ENCODE measurements at regions not wholly inside any gene's neighbourhood (a gene's known extent, or its start where the extent isn't known, plus 50 kb on each side); places are given as distances from the start of the nearest gene placed in this dataset.
"Not testable (repeated sequence)": the region's sequence is repeated elsewhere in the genome, so short reads cannot be mapped to it uniquely, and the experiment has no call there.

GRCh38 chr5:125657936-125658335, 765.3 kb upstream of the GRAMD2B start:
- FAIRE-seq (no peak), DNase-seq (ENCODE audit: low spot score in 2 of 2) (no peak)

DNA sequence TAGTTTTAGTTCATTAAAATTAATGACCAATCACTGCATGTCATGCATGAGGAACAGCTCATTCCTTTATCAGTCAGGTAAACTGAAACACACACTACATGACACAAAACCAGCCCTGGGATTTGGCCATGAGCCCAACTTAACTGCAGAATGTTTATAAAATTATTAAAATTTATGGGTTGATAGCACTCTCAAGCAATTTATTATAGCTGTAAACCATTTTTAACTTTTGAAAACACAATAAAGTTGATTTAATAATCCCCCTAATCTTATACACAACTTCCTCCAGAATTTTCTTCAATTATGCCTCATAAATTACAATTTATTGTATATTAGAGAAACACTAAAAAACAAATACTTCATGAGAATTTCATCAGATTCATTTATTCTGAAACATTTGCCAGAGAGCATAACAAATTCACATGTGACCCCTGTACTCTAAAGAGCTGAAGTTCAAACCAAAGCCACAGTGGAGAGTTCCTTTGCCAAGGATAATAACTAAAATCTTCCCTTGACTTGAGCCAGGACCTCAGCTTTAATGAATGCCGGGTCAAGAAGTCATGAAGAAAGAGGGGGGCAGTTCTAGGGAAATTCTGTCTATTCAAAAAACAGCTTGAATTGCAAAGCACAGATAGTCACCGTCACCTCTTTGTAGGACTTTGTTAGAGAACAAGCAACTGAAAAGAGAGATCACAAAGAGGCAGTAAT, 763.7 kb upstream of the GRAMD2B start:
- FAIRE-seq (no peak), DNase-seq (ENCODE audit: low spot score in 2 of 2) (no peak)

DNA sequence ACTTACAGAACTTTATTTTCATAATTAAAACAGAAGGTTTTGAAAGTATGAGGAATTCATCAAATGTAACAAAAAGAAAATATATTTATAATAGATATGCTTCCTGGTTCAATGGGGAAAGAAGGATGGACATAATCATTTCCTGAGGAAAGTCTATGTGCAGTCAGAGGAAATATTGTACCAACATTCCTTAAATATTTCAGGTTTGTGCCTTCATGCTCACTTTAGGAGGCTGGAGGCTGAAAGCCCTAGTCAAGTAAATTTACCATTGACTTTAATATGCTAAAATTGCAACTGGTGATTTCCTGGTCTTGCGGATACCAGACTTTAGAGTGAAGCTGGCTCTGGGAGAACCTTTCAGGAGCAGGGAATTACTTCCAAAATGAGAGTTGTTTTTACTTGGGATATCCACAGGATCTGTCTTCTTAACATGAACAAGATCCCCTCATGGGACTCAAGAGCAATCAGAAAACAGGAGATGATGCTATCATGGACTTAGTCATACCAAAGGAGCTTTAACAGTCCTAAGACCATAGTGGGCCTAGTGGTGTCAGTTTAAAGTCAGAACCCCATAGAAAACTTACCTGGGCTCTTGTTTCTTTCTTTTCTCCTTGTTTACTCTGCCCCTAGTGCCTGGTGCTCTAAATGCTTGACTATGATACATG, 762.8 kb upstream of the GRAMD2B start:
- FAIRE-seq = no peak
- DNase-seq (ENCODE audit: low spot score in 2 of 2) = no peak

DNA sequence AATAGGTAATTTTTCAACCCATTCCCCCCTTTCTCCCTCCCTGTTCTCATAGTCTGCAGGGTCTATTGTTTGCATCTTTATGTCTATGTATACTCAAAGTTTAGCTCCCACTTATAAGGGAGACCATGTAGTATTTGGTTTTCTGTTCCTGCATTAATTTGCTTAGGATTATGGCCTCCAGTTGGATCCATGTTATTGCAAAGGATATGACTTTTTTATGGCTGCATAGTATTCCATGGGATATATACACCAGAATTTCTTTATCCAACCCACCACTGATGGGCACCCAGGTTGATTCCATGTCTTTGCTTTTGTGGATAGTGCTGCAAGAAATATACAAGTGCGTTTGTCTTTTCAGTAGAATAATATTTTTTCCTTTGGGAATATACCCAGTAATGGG, 761.6 kb upstream of the GRAMD2B start:
- FAIRE-seq (no peak), DNase-seq (ENCODE audit: low spot score in 2 of 2) (no peak)

GRCh38 chr5:125668884-125669283, 754.3 kb upstream of the GRAMD2B start:
- no peak for DNase-seq (ENCODE audit: low spot score in 2 of 2)

DNA sequence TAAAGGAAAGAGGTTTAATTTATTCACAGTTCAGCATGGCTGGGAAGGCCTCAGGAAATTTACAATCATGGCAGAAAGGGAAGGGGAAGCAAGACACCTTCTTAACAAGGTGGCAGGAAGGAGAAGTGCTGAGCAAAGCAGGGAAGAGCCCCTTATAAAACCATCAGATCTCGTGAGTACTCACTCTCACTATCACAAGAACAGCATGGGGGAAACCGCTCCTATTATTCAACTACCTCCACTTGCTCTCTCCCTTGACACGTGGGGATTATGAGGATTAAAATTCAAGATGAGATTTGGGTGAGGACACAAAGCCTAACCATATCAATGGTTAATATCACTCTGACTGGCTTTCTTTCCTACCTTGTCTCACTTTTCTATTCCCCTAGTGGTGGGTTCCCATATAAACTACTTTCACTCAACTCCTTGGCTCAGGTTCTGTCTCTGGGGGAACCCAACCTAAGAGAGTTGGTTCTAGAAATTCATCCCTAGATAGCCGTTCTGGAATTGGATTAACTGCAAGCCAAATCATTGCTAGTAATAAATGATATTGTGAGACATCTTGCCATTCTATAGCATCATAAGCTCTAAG, 749.8 kb upstream of the GRAMD2B start:
- FAIRE-seq (no peak), DNase-seq (ENCODE audit: low spot score in 2 of 2) (no peak)

More at GRCh38 chr5:125668884-125669283, 754.3 kb upstream of the GRAMD2B start:
- FAIRE-seq = no peak

- DNase-seq (ENCODE audit: low spot score in 2 of 2) (no peak), FAIRE-seq (no peak)
Measured at GRCh38 chr5:125679522-125679921, 743.7 kb upstream of the GRAMD2B start.

GRCh38 chr5:125683669-125684068, 739.5 kb upstream of the GRAMD2B start:
- no peak for DNase-seq (ENCODE audit: low spot score in 2 of 2)
- no peak for FAIRE-seq

DNA sequence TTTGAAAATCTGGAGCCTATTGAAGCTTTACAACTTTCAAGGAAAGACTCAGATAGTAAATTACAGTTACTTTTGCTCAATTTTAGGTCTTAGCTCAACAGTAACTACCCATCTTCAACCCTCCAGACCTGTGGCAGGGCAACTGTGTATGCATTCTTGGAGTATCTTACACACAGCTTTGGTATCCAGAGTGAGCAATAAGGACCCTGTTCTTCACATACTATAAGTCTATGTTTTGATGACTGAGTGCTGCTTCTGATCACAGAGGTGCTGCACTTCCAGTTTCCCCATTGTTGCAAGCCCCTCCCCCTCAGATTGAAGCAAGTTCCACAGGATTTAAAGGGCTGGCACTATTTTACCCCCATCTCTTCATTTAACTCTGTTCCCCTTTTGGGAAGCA, 737.4 kb upstream of the GRAMD2B start:
- FAIRE-seq = no peak
- no peak for DNase-seq (ENCODE audit: low spot score in 2 of 2)

GRCh38 chr5:125691738-125692530, 731.3 kb upstream of the GRAMD2B start:
- not testable (repeated sequence) for FAIRE-seq; DNase-seq (ENCODE audit: low spot score in 2 of 2)

DNA sequence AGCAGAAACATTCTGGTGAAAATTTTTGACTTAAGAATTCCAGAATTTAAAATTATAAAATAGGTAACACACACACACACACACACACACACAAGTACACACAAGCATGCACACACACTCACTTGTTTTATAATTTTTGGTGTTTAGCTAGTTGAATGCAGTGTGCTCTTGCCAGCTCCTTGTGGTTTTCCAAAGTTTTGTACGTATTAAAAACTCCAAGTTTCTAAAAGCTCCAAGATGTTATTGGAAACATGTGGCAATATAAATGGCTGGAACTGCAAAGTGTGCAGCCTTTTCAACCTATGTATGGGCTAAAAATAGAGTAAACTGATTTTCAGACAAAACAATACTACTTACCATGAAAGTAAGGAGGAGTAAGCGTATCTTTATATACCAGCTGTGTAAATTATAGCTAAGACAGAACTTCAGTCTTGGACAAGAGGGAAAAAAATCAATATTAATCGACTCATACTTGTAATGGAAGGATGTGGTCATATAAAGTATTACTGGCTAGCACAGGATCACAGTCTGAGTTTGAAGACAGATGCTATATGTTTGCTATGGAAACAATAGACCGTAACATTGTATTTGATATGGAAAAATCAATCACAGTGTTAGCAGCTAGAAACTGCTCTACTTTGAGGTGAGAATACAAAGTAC, 727.1 kb upstream of the GRAMD2B start:
- no peak for DNase-seq (ENCODE audit: low spot score in 2 of 2)

GRCh38 chr5:125696762-125697161, 726.4 kb upstream of the GRAMD2B start:
- FAIRE-seq (no peak), DNase-seq (ENCODE audit: low spot score in 2 of 2) (no peak)

More for the DNA sequence above, 727.1 kb upstream of the GRAMD2B start:
- no peak for FAIRE-seq

DNA sequence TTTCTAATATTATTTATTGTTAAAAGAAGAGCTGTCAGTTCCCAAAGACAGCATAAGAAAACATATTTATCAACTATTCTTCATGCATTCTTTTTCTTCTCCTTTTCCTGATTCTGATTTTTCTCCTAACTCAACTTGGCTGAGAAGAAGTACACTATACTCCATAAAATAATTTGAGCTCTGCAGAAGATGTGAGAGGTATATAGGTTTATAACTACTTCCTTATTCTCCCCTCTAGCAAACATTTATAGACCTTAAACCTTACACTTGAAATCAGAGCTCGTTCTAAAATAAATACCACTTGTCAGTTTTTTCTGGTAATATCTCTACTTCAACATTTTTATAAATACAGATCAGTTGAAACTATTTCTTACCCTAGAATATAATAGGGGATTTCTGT, 724.8 kb upstream of the GRAMD2B start:
- DNase-seq (ENCODE audit: low spot score in 2 of 2) = no peak
- FAIRE-seq = no peak

DNA sequence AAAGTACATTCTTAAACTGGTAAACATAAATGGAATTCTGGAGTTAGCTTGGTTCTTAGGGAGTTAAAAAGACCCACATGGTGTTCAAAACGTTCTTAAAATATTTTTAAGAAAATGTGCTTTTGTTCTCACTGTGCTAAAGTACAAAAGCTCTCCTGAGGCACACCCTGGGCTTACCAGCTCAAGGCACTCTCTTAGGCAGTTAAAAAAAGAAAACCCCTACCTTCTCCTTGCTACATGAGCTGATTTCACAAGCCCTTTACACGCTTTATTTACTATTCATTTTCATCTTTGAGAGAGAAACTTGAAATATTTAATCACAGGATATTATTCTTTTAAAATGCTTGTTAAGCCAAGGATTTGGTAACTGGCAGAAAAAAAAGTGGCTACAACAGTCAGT, 723.3 kb upstream of the GRAMD2B start:
- FAIRE-seq = no peak

DNA sequence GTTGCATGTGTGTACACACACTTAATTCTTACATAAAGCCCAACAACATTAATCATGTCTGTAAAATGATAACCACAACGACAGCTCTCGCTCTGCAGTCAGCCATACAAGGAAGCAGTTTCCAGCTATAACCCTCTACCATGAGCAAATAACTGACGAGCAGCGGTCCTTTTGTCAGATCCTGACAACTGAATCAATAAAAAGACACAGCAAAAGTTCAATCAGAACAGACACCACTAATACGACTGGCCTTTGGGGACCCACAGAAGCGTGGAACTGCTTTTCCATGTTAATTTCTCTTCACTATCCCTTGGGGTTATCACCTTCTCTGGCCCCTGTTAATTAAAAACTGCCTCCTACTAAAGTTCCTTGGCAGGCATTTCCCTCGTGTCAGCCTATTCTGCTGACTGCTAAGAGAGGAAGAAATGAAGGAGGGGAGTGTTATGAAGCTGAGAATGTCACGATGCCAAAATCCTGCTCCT, 722.8 kb upstream of the GRAMD2B start:
- FAIRE-seq (no peak), DNase-seq (ENCODE audit: low spot score in 2 of 2) (no peak)

More for the DNA sequence above, 723.3 kb upstream of the GRAMD2B start:
- no peak for DNase-seq (ENCODE audit: low spot score in 2 of 2)

DNA sequence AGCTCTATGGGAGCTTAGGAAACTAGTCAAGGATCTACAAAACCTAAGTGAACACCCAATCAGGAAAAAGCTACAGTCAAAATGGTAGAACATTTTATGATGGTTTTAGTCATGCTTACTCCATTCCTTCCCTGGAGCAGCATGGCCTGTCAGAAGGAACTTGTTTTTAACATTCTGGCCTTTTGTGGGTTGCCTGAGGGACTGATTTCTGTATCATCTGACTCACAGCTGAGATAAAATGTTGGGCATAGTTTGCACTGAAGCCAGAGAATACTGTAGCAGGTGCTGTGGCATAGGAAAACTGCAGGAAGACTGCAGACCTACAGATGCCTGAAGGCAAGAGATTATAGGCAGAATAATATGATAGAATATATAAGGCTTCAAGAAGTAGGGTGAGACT, 719.6 kb upstream of the GRAMD2B start:
- DNase-seq (ENCODE audit: low spot score in 2 of 2) (no peak), FAIRE-seq (no peak)

GRCh38 chr5:125704888-125705287, 718.3 kb upstream of the GRAMD2B start:
- FAIRE-seq (no peak), DNase-seq (ENCODE audit: low spot score in 2 of 2) (no peak)

DNA sequence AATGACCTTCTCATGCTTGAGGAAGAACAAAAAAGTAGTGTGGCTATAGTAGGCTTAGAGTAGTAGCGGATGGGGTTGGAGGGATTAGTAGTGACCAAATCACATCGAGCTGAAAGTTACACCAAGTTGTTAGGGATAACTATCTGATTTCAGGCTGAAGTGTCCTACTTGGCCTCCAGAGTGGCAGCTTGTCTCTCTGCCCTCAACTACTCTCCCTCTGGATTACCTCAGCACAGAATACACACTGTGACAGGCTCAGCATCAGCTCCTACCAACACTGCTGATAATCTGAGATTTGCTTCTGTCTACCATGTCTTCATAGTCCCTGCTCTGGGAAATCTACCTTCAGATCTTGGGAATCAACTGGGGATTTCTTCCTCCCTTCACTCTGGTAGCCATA, 714.6 kb upstream of the GRAMD2B start:
- DNase-seq (ENCODE audit: low spot score in 2 of 2) (no peak), FAIRE-seq (no peak)

- no peak for FAIRE-seq
- DNase-seq (ENCODE audit: low spot score in 2 of 2) = no peak
Measured at GRCh38 chr5:125710745-125711144, 712.5 kb upstream of the GRAMD2B start.

DNA sequence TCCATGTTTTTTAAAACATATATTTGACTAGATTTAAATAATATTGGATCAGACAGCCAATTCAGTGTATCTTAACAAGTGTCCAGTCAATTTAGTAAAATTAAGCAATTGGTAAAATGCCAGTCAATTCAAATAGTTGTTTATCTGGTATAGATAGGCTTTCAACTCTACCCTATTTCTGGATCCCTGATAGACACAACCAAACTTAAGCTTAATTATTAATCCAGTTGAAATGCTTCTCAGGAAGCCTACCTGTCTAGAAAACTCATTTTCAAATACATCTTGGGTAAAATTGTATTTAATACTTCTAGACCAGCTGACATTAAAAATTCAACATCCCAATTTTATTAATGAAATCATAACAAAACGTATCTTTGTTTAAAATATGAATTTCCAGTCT, 710.8 kb upstream of the GRAMD2B start:
- DNase-seq (ENCODE audit: low spot score in 2 of 2) = no peak
- FAIRE-seq = peak; percentile 34

Data from frontal cortex (tissue), 3 donors.